ENCODE measurements at regions not wholly inside any gene's neighbourhood (a gene's known extent, or its start where the extent isn't known, plus 50 kb on each side); places are given as distances from the start of the nearest gene placed in this dataset.

- no peak for ATAC-seq
- no peak for DNase-seq
- no peak overlapping the region for H3K27ac ChIP-seq
- H3K27me3 ChIP-seq: no peaks in the 10 kb centered on the region
- no peak for TF ChIP-seq CTCF (IDR thresholded peaks at IDR 0.05)
- no peak overlapping the region for H3K4me3 ChIP-seq
- intact Hi-C loops (cut with DNase I): no loop called here
- H3K4me1 ChIP-seq: peaks cover 0 to 3% of the 10 kb centered on the region in 2 donors
- H3K9me3 ChIP-seq: no peaks in the 10 kb centered on the region
- no peaks in the 10 kb centered on the region for H3K36me3 ChIP-seq
These were observed 252.4 kb upstream of the GHITM start for GRCh38 chr10:83886871-83887270.

DNA sequence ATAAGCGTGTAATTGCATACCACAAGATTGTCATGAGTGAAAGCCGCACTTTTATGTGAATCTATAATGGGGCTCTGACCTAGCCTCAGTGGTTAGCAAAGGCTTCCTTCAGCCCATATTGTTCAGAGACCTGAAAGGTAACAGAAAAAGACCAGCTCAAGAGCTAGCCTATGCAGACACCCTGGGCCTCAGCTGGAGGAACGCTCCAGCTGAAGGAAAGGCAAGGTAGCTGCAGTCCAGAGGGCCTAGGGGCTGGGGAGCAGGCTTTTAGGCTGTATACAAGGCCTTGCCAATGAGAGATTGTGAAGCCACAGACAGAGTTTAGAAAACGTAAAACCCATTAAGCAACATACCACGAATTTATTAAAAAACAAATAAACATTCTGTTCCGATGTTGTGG lies 246.6 kb upstream of the GHITM start:
- Histone ChIP-seq H3K9me3 (no peaks in the 10 kb centered on the region), H3K4me1 (no peaks in the 10 kb centered on the region), H3K4me3 (no peak overlapping the region), H3K36me3 (no peaks in the 10 kb centered on the region), H3K27me3 (no peaks in the 10 kb centered on the region), H3K27ac (no peak overlapping the region)
- DNase-seq (no peak), ATAC-seq (no peak)
- TF ChIP-seq CTCF (IDR thresholded peaks at IDR 0.05): no peak
- intact Hi-C loops (cut with DNase I): no loop called here

DNA sequence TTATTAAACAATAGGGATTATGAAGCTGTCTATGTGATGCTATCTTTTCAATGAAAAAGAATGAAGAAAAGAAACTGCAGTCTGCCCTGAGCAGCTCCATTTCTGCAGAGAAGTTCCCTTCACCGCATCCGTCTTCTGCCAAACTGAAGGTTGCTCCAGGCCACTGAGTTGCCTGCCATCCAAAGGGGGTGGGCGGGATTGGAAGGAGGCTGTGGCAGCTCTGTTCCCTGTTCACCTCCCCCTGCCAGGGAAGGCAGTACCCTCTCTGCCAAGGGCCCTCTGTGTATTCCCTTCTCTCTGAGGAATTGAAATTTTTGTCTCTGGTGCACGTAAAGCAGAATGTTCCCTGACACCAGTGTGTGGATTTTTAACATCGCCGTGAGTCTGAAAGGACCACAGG lies 243.1 kb upstream of the GHITM start:
- H3K36me3 ChIP-seq: no peaks in the 10 kb centered on the region
- H3K27me3 ChIP-seq: no peaks in the 10 kb centered on the region
- H3K4me3 ChIP-seq: no peak overlapping the region
- no peak overlapping the region for H3K27ac ChIP-seq
- TF ChIP-seq CTCF (IDR thresholded peaks at IDR 0.05): no peak
- intact Hi-C loops (cut with DNase I): no loop called here
- H3K4me1 ChIP-seq: no peaks in the 10 kb centered on the region
- ATAC-seq (no peak), DNase-seq (no peak)
- no peaks in the 10 kb centered on the region for H3K9me3 ChIP-seq

GRCh38 chr10:83897626-83898025 lies 241.7 kb upstream of the GHITM start:
- Histone ChIP-seq H3K4me1 (no peaks in the 10 kb centered on the region), H3K27me3 (no peaks in the 10 kb centered on the region), H3K9me3 (no peaks in the 10 kb centered on the region), H3K27ac (no peak overlapping the region), H3K4me3 (no peak overlapping the region), H3K36me3 (no peaks in the 10 kb centered on the region)
- no peak for TF ChIP-seq CTCF (IDR thresholded peaks at IDR 0.05)
- no peak for DNase-seq
- ATAC-seq: no peak
- intact Hi-C loops (cut with DNase I): no loop called here

DNA sequence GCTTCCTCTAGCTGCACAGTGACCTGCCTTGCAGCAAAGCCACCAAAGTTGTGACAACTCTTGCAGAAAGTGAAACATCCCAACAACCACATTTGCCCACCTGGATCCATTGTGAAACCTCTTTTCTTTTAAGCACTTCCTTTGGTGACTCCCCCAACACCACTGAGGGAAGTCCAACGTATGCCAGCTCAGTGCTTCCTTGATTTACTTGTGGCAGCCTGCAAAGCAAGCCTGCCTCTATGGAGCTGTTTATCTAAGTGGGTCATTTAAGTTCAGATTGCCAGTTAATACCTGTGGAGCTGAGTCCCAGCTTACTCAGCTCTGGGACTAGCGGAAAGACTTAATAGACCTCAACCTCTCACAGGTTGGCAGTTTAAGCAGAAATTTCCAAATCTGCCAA lies 230.8 kb upstream of the GHITM start:
- no peak for ATAC-seq
- intact Hi-C loops (cut with DNase I): no loop called here
- Histone ChIP-seq H3K4me1 (no peaks in the 10 kb centered on the region), H3K36me3 (no peaks in the 10 kb centered on the region), H3K27ac (no peak overlapping the region), H3K27me3 (no peaks in the 10 kb centered on the region), H3K9me3 (no peaks in the 10 kb centered on the region), H3K4me3 (no peak overlapping the region)
- TF ChIP-seq CTCF (IDR thresholded peaks at IDR 0.05): no peak
- no peak for DNase-seq
